ENCODE measurements at regions not wholly inside any gene's neighbourhood (a gene's known extent, or its start where the extent isn't known, plus 50 kb on each side); places are given as distances from the start of the nearest gene placed in this dataset.

DNA sequence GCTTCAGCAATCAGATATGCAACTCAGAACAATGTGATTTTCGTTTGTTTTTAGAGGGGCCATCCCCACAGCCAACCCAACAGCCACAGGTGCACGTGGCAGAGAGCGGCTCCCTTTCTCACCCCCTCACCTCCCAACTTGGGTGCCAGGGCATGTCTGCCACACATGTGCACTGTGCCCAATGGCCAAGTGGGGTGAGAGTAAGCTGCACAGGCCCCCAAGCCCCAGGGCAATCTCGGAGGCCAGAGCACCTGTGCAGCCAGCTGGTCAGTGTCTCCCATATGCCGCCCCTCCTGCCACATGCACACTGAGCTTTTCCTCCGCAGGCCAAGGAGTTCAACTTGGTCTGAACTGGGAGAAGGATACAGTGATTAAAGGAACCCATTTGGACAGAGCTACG, 1130.2 kb downstream of the DSC3 start:
- intact Hi-C loops (cut with DNase I) = no loop called here
- no peak for TF ChIP-seq POLR2A (IDR thresholded peaks at IDR 0.05)
- TF ChIP-seq, protein P1, sequence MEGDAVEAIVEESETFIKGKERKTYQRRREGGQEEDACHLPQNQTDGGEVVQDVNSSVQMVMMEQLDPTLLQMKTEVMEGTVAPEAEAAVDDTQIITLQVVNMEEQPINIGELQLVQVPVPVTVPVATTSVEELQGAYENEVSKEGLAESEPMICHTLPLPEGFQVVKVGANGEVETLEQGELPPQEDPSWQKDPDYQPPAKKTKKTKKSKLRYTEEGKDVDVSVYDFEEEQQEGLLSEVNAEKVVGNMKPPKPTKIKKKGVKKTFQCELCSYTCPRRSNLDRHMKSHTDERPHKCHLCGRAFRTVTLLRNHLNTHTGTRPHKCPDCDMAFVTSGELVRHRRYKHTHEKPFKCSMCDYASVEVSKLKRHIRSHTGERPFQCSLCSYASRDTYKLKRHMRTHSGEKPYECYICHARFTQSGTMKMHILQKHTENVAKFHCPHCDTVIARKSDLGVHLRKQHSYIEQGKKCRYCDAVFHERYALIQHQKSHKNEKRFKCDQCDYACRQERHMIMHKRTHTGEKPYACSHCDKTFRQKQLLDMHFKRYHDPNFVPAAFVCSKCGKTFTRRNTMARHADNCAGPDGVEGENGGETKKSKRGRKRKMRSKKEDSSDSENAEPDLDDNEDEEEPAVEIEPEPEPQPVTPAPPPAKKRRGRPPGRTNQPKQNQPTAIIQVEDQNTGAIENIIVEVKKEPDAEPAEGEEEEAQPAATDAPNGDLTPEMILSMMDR (IDR thresholded peaks at IDR 0.05) = no peak
- H3K36me3 ChIP-seq = no peaks in the 10 kb centered on the region

DNA sequence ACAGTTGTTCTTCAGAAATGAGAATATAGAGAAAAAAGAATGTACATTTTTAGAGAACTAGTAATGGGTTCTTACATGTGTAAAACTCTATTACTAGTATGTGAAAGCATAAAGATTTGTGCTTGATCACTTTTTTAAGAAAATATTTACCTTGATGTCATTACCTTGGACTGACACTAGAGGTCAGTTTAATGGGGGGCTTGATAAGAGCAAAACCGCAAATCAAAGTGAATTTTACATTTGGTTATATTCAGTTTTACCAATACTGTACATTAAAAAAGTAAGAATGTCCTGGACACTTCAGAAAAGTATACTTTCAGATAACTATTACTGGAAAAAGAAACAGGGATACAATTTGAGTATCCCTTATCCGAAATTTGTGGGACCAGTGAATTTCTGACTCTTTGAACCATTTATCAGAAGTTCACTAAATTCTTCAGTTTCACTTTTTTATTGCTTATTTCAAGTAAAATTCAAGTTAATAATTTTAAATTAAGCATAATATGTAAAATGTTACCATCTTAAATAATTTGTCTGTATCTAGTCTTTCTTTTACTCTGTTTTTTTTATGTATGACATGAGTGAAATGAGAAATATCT, 1149.5 kb downstream of the DSC3 start:
- Histone ChIP-seq H3K27ac (no peak overlapping the region), H3K27me3 (no peaks in the 10 kb centered on the region), H3K36me3 (no peaks in the 10 kb centered on the region), H3K9me3 (no peaks in the 10 kb centered on the region), H3K4me1 (no peaks in the 10 kb centered on the region), H3K4me3 (replicated peaks in 1 of 3) (no peak overlapping the region)
- WGBS, 2 donors = 68 to 79% methylated on average over 2 of the region's 2 CpGs
- no peak for TF ChIP-seq POLR2A (IDR thresholded peaks at IDR 0.05)
- TF ChIP-seq, protein P1 (IDR thresholded peaks at IDR 0.05) = peak in 4 of 6 experiments; percentile 23 to 68 (median 58)
- DNase-seq = no peak
- intact Hi-C loops (cut with DNase I) = no loop called here

More for the DNA sequence above, 1130.2 kb downstream of the DSC3 start:
- no peaks in the 10 kb centered on the region for H3K9me3 ChIP-seq
- no peak for DNase-seq
- H3K4me1 ChIP-seq = no peaks in the 10 kb centered on the region
- no peak overlapping the region for H3K4me3 ChIP-seq (replicated peaks in 1 of 3)
- no peaks in the 10 kb centered on the region for H3K27me3 ChIP-seq
- WGBS, 2 donors = 84 to 94% methylated on average over 7 of the region's 7 CpGs
- H3K27ac ChIP-seq = no peak overlapping the region

DNA sequence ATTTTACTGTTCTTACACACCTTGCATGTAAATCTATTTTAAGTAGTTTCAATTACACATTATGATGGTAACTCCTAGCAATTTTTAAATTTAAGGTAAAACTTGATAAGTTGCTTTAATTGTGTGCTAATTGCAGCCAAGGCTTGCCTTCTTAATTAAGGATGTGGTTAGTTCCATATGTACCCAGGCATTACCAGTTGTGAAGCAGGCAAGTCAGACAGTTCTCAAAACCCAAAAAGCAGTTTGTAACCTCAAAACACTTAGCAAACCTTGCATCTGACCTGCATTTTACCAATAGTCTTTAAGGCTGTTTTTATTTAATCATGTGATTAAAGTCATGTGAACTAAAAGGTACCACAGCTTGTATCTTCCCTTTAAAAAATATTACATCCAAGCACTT, 1159.4 kb downstream of the DSC3 start:
- TF ChIP-seq POLR2A (IDR thresholded peaks at IDR 0.05) = no peak
- TF ChIP-seq, protein P1 (IDR thresholded peaks at IDR 0.05) = no peak
- Histone ChIP-seq H3K27me3 (no peaks in the 10 kb centered on the region), H3K36me3 (no peaks in the 10 kb centered on the region), H3K27ac (no peak overlapping the region), H3K4me3 (replicated peaks in 1 of 3) (no peak overlapping the region), H3K4me1 (no peaks in the 10 kb centered on the region), H3K9me3 (no peaks in the 10 kb centered on the region)
- no peak for DNase-seq
- intact Hi-C loops (cut with DNase I) = loop anchor here (5.0 kb wide), 1 partner anchor 389 kb away; no protein-coding TSS in a partner anchor

DNA sequence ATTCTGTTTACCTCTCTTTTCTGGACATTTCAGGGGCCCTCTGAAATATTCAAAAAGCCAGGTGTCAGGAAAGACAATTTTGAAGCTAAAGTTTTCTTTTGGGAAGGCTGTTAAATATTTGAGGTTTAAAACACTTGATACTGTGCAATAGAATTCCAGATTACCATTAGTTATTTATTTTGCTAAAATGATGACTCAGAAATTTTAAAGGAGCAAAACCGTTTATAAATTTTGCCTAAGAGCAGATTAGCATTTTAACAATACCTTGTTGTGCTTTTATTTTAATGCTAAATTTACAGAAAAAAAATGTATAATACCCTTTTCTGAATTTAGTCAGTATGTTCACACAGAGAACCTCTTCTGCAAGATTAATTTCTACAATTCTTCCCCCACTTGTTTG, 1159.9 kb downstream of the DSC3 start:
- no peaks in the 10 kb centered on the region for H3K27me3 ChIP-seq
- H3K4me1 ChIP-seq = no peaks in the 10 kb centered on the region
- 77 to 81% methylated on average over 1 of the region's 1 CpG for WGBS, 2 donors
- no peak for TF ChIP-seq POLR2A (IDR thresholded peaks at IDR 0.05)
- TF ChIP-seq, protein P1 (IDR thresholded peaks at IDR 0.05) = no peak
- no peak overlapping the region for H3K4me3 ChIP-seq (replicated peaks in 1 of 3)
- H3K9me3 ChIP-seq = no peaks in the 10 kb centered on the region
- DNase-seq = no peak
- intact Hi-C loops (cut with DNase I) = loop anchor here (5.0 kb wide), 1 partner anchor 390 kb away; no protein-coding TSS in a partner anchor
- H3K36me3 ChIP-seq = no peaks in the 10 kb centered on the region
- no peak overlapping the region for H3K27ac ChIP-seq

DNA sequence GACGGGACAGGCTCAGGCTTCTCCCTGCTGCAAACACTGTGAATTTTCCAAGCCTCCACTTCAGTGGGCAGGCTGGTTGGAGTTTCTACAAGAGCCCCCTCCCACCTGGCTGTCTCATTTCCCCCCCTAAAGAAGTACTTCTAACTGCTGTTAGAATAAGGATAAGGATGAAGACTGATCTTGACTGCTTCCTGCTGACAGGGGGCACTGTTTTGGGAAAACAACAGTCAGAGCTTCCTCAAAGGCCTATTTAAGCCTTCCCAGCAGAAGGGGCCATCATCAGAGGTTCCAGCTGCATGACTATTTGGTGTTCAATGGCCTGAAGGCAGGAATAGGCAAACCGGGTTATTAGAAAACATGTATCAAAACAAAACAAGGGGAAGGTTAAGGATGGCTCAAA, 1162.8 kb downstream of the DSC3 start:
- intact Hi-C loops (cut with DNase I) = loop anchor here (5.0 kb wide), 1 partner anchor 393 kb away; no protein-coding TSS in a partner anchor
- 91 to 93% methylated on average over 2 of the region's 2 CpGs for WGBS, 2 donors
- no peak overlapping the region for H3K4me3 ChIP-seq (replicated peaks in 1 of 3)

More for the DNA sequence above, 1162.8 kb downstream of the DSC3 start:
- Histone ChIP-seq H3K9me3 (no peaks in the 10 kb centered on the region), H3K27ac (no peak overlapping the region), H3K27me3 (no peaks in the 10 kb centered on the region), H3K36me3 (no peaks in the 10 kb centered on the region), H3K4me1 (no peaks in the 10 kb centered on the region)
- DNase-seq = no peak
- TF ChIP-seq, protein P1 (IDR thresholded peaks at IDR 0.05) = no peak
- TF ChIP-seq POLR2A (IDR thresholded peaks at IDR 0.05) = no peak
